ENCODE measurements at regions not wholly inside any gene's neighbourhood (a gene's known extent, or its start where the extent isn't known, plus 50 kb on each side); places are given as distances from the start of the nearest gene placed in this dataset.

DNA sequence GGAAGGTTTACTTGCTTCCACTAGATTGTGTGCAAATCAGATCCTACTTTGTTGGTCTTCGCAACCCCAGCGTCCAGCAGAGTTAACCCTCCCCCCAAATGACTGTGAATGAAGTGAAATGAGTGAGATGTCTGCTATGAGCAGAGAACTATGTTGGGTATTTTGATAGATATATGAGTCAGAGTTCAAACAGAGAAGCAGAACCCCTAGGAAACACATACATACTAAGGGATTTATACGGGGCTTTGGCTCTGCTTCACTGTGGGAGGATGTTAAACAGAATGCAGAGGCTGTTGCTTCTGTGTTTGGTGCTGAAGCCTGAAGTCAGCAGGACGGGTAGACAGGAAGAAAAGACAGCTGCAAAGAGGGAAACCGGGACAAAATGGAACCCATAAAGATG is 197.0 kb downstream of the MZT1 start:
- TF ChIP-seq ZFX (IDR thresholded peaks at IDR 0.05) (no peak), EZH2 (IDR thresholded peaks at IDR 0.05) (no peak), ZNF274 (IDR thresholded peaks at IDR 0.05; ENCODE audit: low read depth, low read length) (no peak), CBX3 (IDR thresholded peaks at IDR 0.05; ENCODE audit: low read depth) (no peak), YY1 (IDR thresholded peaks at IDR 0.05; ENCODE audit: extremely low read depth, insufficient replicate concordance, low read depth, low read length) (no peak), EZH2phosphoT487 (IDR thresholded peaks at IDR 0.05; ENCODE audit: borderline replicate concordance) (no peak), CEBPB (IDR thresholded peaks at IDR 0.05; ENCODE audit: low read depth) (no peak), SIN3A (IDR thresholded peaks at IDR 0.05; ENCODE audit: low read depth) (no peak), TCF7L2 (IDR thresholded peaks at IDR 0.05; ENCODE audit: borderline replicate concordance, extremely low read depth, insufficient read depth, insufficient read length) (no peak)
- TF ChIP-seq, protein P1, sequence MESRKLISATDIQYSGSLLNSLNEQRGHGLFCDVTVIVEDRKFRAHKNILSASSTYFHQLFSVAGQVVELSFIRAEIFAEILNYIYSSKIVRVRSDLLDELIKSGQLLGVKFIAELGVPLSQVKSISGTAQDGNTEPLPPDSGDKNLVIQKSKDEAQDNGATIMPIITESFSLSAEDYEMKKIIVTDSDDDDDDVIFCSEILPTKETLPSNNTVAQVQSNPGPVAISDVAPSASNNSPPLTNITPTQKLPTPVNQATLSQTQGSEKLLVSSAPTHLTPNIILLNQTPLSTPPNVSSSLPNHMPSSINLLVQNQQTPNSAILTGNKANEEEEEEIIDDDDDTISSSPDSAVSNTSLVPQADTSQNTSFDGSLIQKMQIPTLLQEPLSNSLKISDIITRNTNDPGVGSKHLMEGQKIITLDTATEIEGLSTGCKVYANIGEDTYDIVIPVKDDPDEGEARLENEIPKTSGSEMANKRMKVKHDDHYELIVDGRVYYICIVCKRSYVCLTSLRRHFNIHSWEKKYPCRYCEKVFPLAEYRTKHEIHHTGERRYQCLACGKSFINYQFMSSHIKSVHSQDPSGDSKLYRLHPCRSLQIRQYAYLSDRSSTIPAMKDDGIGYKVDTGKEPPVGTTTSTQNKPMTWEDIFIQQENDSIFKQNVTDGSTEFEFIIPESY (IDR thresholded peaks at IDR 0.05; ENCODE audit: extremely low read depth, insufficient replicate concordance, low read length), result no peak
- TF ChIP-seq, protein P2, sequence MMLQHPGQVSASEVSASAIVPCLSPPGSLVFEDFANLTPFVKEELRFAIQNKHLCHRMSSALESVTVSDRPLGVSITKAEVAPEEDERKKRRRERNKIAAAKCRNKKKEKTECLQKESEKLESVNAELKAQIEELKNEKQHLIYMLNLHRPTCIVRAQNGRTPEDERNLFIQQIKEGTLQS (IDR thresholded peaks at IDR 0.05), result no peak
- TF ChIP-seq, protein P3, sequence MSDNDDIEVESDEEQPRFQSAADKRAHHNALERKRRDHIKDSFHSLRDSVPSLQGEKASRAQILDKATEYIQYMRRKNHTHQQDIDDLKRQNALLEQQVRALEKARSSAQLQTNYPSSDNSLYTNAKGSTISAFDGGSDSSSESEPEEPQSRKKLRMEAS (IDR thresholded peaks at IDR 0.05), result no peak
- RAD21 ChIA-PET (ENCODE audit: low non-redundant PET in 1 of 2, low total read pairs in 2 of 2, uncharacterized antibody in 2 of 2, unreplicated experiment in 2 of 2), result no interaction called here
- Histone ChIP-seq H4K20me1 (ENCODE audit: insufficient read depth) (no peaks in the 10 kb centered on the region), H3K79me2 (ENCODE audit: insufficient read depth, low read length) (no peaks in the 10 kb centered on the region), H3K27ac (ENCODE audit: low read depth, low read length) (no peak overlapping the region), H2AFZ (ENCODE audit: low read depth, low read length, poor library complexity, severe bottlenecking) (no peak overlapping the region), H3K9ac (ENCODE audit: low read length) (no peak overlapping the region), H3K4me1 (ENCODE audit: control insufficient read depth in 1 of 2, insufficient read depth in 2 of 2, low read length in 2 of 2) (no peaks in the 10 kb centered on the region), H3K4me2 (ENCODE audit: low read length) (no peak overlapping the region), H3K27me3 (ENCODE audit: insufficient read depth, low read length) (no peaks in the 10 kb centered on the region), H3K4me3 (replicated peaks in 1 of 2; ENCODE audit: low read depth in 1 of 2, low read length in 2 of 2) (no peak overlapping the region), H3K36me3 (ENCODE audit: control insufficient read depth in 1 of 2, insufficient read depth in 2 of 2, low read length in 2 of 2) (no peaks in the 10 kb centered on the region), H3K9me2 (ENCODE audit: insufficient read depth) (no peaks in the 10 kb centered on the region), H3K9me3 (ENCODE audit: control insufficient read depth in 1 of 2, insufficient read depth in 1 of 2, low read depth in 1 of 2, low read length in 2 of 2) (no peaks in the 10 kb centered on the region)
- intact Hi-C loops (cut with micrococcal nuclease), result no loop called here
- CTCF ChIA-PET, result no interaction called here
- POLR2A ChIA-PET, result no interaction called here
- DNase-seq (ENCODE audit: low read depth, low spot score) (no peak), ATAC-seq (no peak)
- BruUV-seq (replicated peaks), result no TSS peak
